ENCODE measurements at regions not wholly inside any gene's neighbourhood (a gene's known extent, or its start where the extent isn't known, plus 50 kb on each side); places are given as distances from the start of the nearest gene placed in this dataset.

DNA sequence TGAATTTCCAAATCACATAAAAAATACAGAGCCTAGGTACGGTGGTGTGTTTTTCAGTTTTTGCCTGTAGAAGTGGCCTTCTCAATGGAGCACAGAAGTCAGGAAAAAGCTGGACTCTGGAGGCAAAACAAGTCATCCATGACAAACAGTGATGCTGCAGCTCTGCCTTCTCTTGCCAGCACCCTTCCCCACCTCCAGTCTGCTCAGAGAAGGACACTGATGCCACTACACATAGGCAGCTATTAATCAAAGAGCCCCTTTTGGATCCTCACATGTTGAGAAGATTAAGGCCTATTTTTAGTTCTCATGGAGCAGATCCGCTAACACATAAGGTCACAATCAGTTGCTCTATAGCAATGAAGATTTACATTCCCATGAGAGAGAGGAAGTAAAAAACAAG, 181.6 kb upstream of the GALNT5 start:
- DNase-seq, result no peak

DNA sequence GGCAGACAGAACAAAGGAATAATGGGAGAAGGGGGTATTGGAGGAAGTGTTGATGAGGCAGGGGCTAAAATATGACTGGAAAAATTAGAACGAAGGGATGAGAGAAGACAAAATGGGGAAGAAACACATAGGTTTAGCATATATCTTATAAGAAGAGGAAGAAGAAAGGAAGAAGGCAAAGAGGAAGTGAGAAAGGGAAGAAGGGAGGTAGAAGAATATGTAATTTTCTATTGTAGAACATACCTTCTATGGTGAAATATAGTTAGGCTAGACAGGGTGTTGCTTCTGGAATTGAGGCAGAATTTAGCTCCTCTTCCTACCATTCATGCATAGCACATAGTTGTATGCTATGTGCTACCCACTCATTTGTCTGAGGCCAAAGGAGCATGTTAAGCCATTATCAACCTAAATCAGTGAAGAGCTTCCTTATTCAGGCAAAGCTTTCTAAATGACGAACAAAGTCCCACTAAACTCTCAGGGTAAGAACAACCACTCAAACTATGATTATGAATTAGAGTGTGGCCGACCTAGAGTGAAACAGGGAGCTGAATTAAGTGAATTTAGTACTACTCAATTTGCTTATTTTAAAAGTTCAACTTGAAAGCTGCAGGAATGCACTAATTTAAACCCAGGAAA, 180.9 kb upstream of the GALNT5 start:
- DNase-seq, result no peak

DNA sequence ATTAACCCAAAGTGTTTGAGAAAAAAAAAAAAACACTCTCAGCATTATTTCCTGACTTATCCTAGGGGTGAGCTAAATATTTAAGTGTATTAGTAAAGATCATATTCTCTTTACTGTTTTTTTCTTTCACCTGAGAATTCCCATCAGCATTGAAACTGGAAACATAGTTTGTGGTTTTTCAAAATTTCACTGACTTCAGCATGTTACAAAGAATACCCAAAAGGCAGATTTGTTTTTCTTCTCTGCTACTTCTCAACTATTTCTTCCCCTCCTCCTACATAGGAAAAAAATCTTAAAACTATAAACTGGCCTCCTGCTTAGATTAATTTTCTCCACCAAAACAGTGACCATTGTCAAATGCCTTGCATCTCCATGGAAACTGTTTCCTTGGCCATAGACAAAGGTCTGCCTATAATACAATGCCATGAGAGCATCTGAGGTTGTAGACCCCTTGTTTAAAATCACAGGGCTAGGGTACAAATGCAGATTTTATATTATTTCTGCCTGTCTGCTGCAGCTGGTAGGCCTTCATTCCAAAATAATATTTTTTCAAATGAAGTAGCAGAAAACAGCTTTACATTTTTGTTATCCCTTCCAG, 179.7 kb upstream of the GALNT5 start:
- no peak for DNase-seq

DNA sequence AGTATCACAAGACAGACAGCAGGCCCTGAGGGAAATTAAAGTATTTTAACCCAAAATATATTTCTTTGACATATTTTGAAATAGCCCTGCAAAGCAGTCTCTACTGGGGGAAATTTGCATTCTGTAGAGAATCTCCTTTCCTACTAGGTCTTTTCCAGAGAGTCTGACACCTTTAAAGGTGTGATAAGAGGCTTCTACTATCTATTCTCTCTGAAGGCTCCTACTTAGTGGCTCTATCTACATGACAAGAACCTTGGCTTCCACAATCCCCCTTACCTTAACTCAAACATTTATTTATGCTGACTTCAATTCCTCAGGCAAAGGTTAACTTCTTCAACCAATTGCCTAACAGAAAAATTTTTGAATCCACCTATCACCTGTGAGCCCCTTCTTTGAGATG, 174.6 kb upstream of the GALNT5 start:
- DNase-seq, result no peak

DNA sequence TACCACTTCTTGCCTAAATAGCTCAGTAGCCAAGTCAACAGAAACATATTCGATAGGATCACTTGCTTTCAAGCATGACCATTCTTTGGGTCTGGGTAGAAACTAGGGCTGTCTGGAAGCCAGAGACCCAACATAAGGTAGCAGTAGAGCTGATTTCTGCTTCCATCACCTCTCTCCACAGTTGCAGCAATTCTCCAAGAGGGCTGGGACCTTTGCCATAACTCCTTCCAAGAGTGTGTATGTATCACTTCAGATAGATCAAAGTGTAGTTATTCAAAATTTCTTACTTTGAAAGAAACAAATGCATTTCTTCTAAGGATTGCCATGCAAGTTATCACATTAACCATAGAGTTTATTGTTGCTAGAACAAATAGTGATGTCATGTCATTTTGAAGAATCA, 172.0 kb upstream of the GALNT5 start:
- DNase-seq, result no peak

DNA sequence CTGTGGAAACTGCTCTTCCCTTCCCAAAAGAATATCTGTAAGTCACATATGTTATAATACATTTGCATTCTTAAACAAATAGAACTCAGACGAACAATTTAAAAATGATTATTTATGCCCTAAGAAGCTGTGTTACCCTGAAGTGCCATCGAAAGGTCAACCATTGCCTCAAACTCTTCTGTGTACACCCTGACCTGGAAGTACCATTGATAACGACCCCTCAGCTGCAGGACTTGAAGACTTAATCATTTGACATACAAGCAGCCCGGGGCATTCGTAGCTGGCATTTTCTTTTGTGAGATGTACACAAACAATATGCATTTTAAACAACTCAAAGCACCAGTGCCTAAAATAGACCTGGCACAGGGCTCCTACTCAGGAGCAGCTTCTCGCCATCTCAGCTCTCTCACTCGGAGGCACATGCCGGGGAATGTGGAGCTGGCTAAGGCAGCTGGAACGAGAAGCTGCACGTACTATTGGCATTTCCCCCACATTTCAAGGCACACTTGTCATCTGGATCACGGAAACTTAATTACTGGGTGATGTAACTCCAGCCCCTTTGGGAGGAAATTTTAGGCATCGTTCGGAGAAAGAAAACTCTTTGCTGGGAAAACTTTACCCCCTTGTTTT, 170.0 kb upstream of the GALNT5 start:
- DNase-seq, result no peak

DNA sequence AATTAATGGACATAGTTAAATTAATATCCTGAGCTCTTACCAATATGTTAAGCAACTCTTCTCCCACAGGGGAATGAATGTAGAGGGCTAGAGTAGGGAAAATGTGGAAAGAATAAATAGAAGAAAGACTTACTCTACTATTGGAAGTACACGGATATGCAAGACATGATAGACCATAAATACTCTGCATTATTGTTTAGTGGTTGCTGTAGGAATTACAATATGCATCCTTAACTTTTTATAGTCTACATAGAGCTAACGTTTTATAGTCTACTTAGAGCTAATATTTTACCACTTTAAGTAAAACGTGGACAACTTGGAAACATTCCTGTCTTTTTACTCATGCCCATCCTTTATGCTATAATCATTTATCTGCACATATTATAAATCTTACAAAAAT, 163.8 kb upstream of the GALNT5 start:
- DNase-seq, result no peak

DNA sequence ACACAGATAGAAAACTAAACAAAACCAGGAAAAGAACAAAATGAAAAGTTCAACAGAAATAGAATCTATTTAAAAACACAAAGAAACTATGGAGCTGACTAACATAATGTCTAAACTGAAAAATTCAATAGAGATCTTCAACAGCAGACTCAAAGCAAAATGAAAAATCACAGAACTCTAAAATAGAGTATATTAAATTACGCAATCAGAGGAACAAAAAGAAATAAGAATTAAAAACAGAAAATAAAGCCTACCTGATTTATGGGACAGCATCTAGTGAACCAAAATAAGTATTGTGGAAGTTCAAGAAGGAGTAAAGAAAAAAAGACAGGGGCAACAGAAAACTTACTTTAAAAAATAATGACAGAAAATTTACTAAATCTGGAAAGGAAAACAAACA, 152.1 kb upstream of the GALNT5 start:
- no peak for DNase-seq

DNA sequence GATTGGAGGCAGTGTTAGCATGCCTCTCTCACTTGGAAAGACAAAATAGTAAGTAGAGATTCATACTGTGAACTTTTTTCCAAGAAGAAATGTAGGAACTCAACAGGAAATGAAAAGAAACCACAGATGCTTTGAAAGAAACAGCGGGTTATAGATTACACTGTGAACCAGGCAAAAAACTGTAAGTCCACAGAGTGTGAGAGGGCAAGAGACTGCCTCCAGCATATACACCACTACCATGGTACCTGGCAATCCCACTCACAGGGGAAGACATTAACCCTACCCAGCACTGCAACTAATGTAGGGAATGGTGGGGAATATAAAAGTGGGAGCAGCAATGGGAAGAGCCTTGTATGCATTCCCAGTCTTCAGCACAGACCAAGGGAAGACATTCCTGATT, 150.6 kb upstream of the GALNT5 start:
- DNase-seq, result no peak

DNA sequence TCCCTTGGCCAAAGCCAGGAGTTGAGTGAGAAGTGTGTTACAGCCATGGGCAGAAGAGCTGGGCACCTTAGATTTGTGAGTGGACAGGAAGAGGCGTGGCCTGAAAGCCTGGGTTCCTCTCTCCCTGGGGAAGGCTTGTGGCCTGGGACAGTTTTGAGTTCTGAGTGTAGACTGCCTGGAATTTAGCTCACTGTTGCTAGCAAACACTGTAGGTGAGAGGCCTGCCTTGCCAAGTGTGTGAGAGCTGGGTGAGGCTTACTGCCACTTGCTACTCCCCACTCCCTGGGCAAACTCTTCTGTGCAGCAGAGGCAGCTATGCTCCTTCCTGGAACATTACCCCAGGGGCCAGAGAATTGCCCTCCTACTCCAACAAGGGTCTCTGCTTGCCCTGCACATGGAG, 150.0 kb upstream of the GALNT5 start:
- no peak for DNase-seq

DNA sequence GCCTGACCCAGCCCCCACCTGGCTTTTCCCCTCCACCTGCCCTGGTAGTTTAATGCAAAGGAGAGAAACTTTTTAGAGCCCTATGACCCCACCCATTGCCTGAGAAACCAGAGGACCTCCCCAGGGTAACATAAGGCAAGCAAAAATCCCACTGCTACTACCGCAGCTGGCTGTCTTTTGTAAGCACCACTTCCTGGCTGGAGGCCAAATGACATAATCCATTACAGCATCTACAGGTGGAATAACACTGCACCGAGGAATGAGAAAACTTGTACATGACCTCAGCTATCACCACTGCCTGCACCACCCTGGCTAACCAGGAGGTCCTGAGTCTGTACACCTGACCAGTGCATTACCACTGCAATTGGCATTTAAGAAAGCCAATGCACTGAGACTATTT, 149.6 kb upstream of the GALNT5 start:
- DNase-seq, result no peak

DNA sequence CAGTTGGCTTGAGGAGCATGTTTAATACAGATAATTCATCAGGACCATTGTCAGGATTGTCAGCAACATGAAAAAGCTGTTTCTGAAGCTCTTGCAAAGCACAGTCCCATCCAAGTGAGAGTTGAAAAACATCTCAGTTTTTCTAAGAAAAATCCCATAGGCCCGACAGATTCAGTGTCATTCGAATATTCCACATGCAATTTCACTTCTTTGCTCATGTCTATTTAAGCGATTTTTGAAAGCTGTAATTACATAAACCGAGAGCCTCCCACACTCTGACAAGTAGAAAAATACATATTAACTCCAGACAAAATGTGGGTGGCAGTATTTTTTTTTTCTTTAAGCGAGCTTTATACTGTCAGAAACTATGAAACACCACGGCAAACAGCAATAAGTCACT, 134.7 kb upstream of the GALNT5 start:
- DNase-seq, result no peak

DNA sequence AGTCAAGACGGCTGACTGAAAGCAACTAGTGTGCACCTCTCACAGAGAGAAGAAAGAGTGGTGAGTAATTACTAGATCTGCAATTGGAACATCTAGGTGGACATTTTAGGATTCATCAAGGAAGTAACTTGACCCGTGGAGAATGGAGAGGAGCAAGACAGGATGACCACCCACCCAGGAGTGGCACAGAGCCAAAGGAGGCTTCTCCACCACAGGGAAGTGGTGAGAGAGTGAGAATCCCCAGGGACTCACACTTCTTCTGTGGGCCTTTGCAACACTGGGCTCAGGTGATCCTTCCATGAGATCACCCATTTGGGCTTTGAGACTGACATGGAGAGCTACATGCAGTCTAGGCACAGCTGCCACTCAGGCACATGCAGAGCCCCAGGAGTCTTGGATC, 132.8 kb upstream of the GALNT5 start:
- no peak for DNase-seq

DNA sequence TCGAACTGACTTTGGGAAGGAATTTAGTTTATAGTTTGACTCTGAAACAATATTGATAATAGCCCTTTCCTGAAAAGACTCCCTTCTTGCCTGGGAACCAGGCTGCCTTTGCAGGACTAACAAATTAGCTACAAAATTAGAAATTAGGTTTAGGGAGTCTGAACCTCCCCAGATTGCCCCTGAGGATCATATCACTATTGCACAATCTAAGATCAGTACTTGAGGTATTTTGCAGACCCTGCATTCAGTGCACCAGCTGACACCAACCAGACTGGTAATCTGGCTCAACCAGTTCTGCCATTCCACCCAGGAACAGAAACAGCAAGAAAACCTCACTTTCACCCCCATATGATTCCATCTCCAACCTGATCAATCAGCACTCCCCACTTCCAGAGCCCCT, 131.8 kb upstream of the GALNT5 start:
- DNase-seq, result no peak

DNA sequence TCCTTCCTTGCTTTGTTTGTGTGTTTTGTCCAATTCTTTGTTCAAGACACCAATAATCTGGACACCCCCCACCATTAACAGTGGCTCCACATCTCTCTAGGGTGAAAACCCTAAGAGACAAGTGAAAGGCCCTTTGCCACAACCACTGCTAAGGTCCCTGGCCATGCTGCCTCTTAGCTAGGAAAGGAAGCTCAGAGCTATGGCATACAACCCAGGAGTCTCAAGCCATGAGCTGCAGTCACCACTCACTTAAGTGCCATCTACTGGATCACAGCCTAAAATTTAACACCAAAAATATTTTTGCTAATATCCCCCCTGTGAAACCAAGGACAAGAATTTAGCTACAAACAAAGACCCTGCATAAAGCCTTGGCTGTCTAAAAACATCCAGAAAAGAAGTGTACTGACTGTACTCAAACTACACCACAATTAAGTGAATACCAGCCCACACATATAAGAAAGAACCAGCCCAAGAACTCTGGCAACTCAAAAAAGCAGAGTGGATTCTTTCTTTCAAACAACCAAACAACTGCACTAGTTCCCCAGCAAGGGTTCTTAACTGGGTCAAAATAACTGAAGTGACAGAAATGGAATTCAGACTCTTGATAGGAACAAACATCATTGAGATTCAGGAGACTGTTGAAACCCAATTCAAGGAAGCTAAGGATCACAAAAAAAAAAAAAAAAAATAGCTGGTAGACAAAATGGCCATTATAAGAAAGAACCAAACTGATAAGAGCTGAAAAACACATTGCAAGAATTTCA, 130.1 kb upstream of the GALNT5 start:
- DNase-seq, result no peak

DNA sequence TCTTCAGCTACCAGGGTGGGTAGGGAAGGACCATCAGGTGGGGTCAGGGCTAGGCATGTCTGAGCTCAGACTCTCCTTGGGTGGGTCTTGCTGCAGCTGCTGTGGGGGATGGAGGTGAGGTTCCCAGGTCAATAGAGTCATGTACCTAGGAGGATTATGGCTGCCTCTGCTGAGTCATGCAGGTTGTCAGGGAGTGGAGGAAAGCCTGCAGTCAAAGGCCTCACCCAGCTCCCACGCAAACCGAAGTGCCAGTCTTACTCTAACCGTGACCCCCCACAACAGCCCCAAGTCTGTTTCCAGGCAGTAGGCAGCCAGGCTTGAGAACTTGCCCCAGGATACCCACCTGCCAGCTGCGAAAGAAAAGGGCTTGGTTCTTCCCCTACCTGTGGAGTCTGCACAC, 113.6 kb upstream of the GALNT5 start:
- DNase-seq, result no peak

DNA sequence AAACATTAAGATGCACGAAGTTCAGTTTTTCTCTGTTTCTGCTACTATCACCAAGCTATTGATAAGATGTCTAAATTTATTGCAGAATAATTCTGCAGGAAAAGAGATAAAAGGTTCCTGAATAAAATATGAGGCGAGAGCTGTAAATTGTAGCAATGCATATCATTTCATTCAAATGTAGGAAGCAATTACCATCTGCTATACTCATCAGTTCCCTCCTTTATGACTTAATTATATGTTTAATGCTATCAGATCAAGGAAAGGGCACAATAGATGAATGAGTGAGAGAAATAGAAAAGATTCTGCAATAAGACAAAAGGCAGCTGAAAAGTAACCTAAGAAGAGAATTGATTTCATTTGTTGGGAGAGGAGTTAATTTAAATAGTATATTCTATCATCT, 108.2 kb upstream of the GALNT5 start:
- DNase-seq, result no peak

DNA sequence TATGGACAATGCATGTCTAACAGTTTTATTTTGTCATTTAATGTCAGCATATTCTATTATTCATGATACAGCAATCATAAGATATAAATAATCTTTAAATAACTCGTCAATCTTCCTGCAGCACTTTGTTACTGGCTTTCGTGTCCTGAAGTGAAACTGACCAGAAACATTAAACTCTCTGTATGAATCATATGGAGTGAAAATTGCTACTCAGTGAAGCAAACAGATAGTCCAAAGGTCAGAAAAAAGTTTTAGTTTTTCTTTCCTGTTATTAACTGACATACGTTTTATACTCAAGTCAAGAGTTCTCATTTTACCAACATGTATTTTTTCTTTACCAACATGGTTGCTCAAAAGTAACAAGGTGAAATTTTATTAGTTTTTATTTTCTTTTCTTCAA, 106.8 kb upstream of the GALNT5 start:
- no peak for DNase-seq

DNA sequence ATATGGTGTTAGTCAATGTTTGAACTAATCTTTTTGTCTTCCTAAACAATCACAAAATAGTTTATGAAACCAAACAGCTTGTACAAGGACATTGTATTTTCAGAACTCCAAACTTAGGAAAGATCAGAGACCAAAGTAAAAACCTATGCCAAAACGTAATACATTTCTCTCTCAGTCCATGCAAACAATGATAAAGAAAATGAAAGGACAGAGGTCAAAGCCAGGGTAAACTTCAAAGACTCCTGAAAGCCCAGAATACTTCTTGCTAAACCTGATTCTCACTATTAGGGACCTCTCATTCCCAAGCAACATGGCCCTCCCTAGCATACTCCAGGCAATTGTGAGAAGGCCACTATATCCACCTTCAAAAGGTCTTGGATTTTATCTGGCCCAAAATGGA, 105.1 kb upstream of the GALNT5 start:
- DNase-seq, result no peak

DNA sequence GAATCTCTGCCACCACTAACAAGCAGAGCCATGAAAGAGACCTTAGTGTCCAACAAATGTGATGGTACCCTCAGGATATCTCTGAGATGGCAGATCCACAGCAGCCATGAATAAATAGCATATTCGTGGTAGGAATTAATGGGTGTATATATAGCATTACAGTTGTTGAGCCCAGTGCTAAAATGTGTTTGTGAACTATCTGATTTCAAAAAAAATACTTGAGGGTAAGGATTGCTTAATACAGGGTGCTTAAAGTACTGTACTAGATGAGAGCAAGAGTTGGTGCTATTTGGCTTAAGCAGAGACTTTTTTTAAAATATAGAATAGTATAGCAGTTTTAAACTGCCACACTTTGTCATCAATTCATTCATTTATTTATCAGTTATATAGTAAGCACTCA, 101.5 kb upstream of the GALNT5 start:
- no peak for DNase-seq

DNA sequence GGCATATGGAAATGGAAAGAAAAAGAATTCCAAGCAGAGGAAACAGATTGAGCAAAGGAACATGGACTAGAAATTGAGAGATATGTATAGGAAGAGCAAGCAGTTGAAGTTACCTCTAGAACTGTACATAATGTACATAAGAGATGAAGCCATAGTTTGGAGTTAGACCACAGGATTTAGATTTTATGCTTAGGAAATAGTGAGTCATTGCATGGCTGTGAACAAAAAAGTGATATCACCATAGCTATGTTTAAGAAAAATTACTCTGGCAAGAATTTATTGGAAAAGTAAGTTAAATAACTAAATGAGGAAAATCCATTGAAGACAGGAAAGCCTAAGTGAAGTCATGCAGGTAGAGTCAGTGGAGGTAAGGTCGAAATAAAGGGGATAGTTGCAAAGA, 99.4 kb upstream of the GALNT5 start:
- DNase-seq, result no peak

DNA sequence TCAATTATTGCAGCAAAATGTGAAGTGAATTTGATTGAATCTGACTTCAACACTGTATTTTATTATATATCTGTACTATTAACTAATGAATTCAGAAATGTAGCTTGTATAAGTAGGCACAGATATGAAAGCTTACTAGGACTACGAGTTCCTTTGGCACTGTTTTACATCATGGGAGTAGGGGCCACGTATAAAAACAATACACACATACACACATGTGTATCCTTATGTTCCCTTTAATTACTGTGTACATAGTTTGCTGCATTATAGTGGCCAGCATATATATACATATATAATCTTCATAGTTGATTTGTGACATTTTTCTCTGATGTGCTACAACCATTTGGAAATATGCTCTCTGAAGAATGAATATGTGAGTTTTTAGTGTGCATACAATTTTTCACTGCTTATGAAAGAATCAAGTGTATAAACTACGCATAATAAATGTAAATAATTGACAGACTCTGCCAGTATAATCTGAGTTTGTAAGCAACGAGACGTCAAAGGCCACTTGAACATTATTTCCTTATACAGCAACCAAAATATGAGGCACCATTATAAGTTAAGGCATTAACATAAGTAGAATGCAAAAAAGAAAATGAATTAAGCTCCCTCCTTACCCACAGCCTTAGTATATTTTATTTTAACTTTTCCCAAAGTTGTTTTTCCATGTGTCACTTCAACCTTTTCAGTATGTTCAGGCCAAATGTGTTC, 98.1 kb upstream of the GALNT5 start:
- no peak for DNase-seq

DNA sequence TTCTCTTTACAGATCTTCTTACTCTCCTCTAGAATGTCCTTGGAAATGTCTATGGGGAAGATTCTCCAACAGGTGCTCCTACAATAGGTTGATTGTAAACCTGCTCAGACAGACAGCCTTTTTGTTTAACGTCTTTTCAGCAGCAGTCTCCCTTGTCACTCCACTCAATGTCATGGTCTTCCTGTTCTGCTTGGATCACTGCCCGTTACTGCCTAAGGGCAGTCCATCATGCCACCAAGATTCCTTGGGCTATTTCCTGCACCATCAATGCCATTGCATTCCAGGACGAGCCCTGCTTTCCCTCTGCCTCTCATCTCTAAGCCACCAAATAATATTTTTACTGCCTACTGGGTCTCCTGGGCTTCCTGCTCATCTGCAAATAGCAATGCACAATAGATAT, 97.4 kb upstream of the GALNT5 start:
- DNase-seq, result no peak

DNA sequence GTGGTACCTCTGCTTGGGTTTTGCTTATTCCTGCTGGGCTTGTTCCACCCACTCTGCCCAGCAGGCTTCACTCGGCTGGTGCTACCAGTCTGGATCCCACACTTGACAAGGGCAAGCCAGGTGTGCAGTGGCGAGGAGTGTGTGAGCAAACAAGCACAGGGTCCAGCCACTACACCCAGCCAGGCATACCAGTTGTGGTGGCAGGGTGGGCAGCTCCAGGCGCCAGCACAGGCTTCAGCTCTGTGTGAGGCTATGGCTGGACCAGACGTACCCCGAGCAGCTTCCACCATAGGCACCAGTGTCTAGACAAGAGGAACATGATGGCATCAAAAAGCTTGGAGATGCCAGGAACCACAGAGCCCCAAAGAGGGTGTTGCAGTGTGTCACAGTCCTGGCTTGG, 93.1 kb upstream of the GALNT5 start:
- DNase-seq, result no peak
